Stimulated activated naive CD8-positive, alpha-beta T cell treated with anti-CD3 and anti-CD28 coated beads, Interleukin-15, Interleukin-2, amounts not matched to agents 100 ng/mL and 50 ng/mL, for 24 hours (primary cell): ENCODE measurements at regions not wholly inside any gene's neighbourhood (a gene's known extent, or its start where the extent isn't known, plus 50 kb on each side); places are given as distances from the start of the nearest gene placed in this dataset.

ENCODE experiments used
- H3K27ac Mint-ChIP-seq: one replicate; pipeline ENCODE4 v1.8.0; 2021; ENCODE audit warnings: mild to moderate bottlenecking, mixed read lengths
- H3K27me3 Mint-ChIP-seq: one replicate; pipeline ENCODE4 v1.8.0; 2021; ENCODE audit warnings: mixed read lengths
- H3K36me3 Mint-ChIP-seq: one replicate; pipeline ENCODE4 v1.8.0; 2021; ENCODE audit warnings: low read depth, mixed read lengths
- H3K4me1 Mint-ChIP-seq: one replicate; pipeline ENCODE4 v1.8.0; 2021; ENCODE audit warnings: low read depth, mixed read lengths
- H3K4me3 Mint-ChIP-seq: one replicate; pipeline ENCODE4 v1.8.0; 2021; ENCODE audit warnings: mild to moderate bottlenecking, mixed read lengths
- H3K9me3 Mint-ChIP-seq: one replicate; pipeline ENCODE4 v1.8.0; 2021; ENCODE audit warnings: mixed read lengths

DNA sequence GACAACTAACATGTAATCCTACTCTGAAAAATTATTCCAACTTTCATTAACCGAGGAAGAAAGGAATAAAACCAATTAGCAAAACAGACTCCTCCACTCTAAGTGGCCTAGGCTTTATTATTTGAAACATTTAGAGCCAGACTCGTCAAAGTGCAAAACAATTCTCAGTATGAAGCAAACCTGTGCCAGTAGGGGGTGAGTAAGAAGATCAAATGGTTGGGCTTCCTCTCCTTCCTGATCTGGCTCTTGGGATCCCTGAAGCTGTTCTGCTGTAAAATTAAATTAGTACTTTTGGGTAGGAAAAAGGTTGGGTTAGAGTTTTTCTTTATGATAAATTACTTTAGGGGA is 177.6 kb upstream of the MAN1A1 start:
- Mint-ChIP-seq H3K27me3 (peaks cover 7% of the 10 kb centered on the region), H3K4me1 (no peaks in the 10 kb centered on the region), H3K9me3 (no peaks in the 10 kb centered on the region), H3K27ac (no peak overlapping the region), H3K36me3 (no peaks in the 10 kb centered on the region), H3K4me3 (no peak overlapping the region)

DNA sequence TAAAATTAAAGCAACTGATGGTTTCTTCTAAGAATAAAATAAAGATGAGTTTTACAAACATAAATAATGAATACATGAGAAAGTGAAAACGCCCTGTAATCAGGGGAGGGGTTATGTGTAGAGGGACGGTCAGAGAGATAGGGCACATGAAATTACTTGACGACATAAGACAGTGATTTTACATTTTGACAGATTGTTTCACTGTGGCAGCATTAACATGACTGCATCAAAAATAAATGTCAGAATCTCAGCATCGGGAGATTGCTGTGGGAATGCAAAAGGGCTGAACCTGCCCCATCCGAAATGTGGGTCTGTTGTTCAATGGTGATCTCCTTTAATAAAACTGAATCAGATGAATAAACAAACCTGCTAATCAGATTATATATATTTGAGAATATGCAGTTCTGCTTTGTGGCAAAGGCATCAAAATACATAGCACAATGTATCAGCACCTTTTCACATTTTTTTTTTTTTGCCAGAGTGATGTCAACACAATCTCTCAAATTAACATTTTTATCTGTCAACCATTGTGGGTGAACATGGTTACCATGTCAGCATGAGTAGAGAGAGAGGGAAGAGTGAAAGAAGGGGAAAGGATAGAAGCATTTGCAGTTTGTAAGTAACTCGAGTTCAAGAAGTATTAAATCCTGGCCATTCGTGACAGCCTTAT is 177.1 kb upstream of the MAN1A1 start:
- Mint-ChIP-seq H3K4me3 (no peak overlapping the region), H3K27ac (no peak overlapping the region), H3K9me3 (no peaks in the 10 kb centered on the region), H3K36me3 (no peaks in the 10 kb centered on the region), H3K27me3 (peaks cover 7% of the 10 kb centered on the region), H3K4me1 (no peaks in the 10 kb centered on the region)

GRCh38 chr6:119524410-119524809 is 174.8 kb upstream of the MAN1A1 start:
- H3K4me3 Mint-ChIP-seq, result no peak overlapping the region
- no peaks in the 10 kb centered on the region for H3K4me1 Mint-ChIP-seq
- H3K36me3 Mint-ChIP-seq, result no peaks in the 10 kb centered on the region
- no peaks in the 10 kb centered on the region for H3K9me3 Mint-ChIP-seq
- H3K27me3 Mint-ChIP-seq, result no peaks in the 10 kb centered on the region
- H3K27ac Mint-ChIP-seq, result no peak overlapping the region

- Mint-ChIP-seq H3K4me1 (no peaks in the 10 kb centered on the region), H3K9me3 (no peaks in the 10 kb centered on the region), H3K27me3 (no peaks in the 10 kb centered on the region), H3K4me3 (no peak overlapping the region), H3K36me3 (no peaks in the 10 kb centered on the region), H3K27ac (no peak overlapping the region)
Measured at GRCh38 chr6:119523556-119523955, 174.0 kb upstream of the MAN1A1 start.

- Mint-ChIP-seq H3K4me3 (no peak overlapping the region), H3K27ac (no peak overlapping the region), H3K4me1 (no peaks in the 10 kb centered on the region), H3K9me3 (no peaks in the 10 kb centered on the region), H3K36me3 (no peaks in the 10 kb centered on the region), H3K27me3 (no peaks in the 10 kb centered on the region)
Measured at GRCh38 chr6:119521251-119521650, 171.7 kb upstream of the MAN1A1 start.

DNA sequence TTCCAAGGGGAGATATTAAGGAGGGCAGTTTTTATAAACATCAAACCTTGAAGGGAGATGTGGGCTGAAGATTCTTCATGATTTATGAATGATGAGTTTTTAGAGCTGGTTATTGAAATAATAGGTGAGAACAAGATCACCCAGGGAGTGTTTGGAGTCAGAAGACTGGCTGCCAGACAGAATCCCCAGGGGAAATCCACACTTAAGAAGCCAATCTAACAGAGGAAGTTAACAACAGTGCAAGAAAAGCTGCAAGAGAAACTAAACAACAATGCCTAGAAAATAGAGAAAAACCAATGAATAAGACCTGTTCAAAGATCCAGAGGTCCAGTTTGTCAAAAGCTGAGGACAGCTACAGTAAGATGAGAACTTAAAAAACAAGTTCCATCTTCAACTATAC is 167.9 kb upstream of the MAN1A1 start:
- no peaks in the 10 kb centered on the region for H3K9me3 Mint-ChIP-seq
- H3K4me3 Mint-ChIP-seq, result no peak overlapping the region
- H3K27me3 Mint-ChIP-seq, result peaks cover 3% of the 10 kb centered on the region
- H3K36me3 Mint-ChIP-seq, result no peaks in the 10 kb centered on the region
- H3K27ac Mint-ChIP-seq, result no peak overlapping the region
- no peaks in the 10 kb centered on the region for H3K4me1 Mint-ChIP-seq

- H3K4me3 Mint-ChIP-seq, result no peak overlapping the region
- H3K9me3 Mint-ChIP-seq, result no peaks in the 10 kb centered on the region
- no peak overlapping the region for H3K27ac Mint-ChIP-seq
- no peaks in the 10 kb centered on the region for H3K36me3 Mint-ChIP-seq
- peaks cover 7% of the 10 kb centered on the region for H3K27me3 Mint-ChIP-seq
- no peaks in the 10 kb centered on the region for H3K4me1 Mint-ChIP-seq
Measured at GRCh38 chr6:119514345-119514744, 164.8 kb upstream of the MAN1A1 start.

- no peak overlapping the region for H3K4me3 Mint-ChIP-seq
- H3K27ac Mint-ChIP-seq, result no peak overlapping the region
- H3K4me1 Mint-ChIP-seq, result no peaks in the 10 kb centered on the region
- H3K36me3 Mint-ChIP-seq, result no peaks in the 10 kb centered on the region
- peaks cover 7% of the 10 kb centered on the region for H3K27me3 Mint-ChIP-seq
- no peaks in the 10 kb centered on the region for H3K9me3 Mint-ChIP-seq
Measured at GRCh38 chr6:119511024-119511423, 161.5 kb upstream of the MAN1A1 start.

DNA sequence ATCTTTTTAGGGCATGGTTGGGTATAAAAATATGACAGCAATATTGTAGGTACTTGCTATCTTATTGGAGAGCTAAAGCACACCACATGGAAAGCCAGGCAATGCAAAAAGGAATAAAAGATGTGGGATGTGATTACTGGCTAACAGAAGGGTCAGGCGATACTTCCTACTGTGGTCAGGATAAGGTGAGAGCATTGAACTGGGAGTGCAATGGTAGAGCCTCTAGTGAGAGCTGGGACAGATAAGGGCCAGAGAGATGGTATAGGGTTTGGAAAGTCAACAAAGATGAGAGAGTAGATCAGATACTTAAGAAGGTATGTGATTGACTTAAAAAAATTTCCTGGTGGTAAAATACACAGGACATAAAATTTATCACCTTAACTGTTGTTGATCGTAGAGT is 160.7 kb upstream of the MAN1A1 start:
- no peaks in the 10 kb centered on the region for H3K36me3 Mint-ChIP-seq
- no peak overlapping the region for H3K27ac Mint-ChIP-seq
- H3K4me1 Mint-ChIP-seq, result no peaks in the 10 kb centered on the region
- peaks cover 4% of the 10 kb centered on the region for H3K27me3 Mint-ChIP-seq
- H3K9me3 Mint-ChIP-seq, result no peaks in the 10 kb centered on the region
- H3K4me3 Mint-ChIP-seq, result no peak overlapping the region

DNA sequence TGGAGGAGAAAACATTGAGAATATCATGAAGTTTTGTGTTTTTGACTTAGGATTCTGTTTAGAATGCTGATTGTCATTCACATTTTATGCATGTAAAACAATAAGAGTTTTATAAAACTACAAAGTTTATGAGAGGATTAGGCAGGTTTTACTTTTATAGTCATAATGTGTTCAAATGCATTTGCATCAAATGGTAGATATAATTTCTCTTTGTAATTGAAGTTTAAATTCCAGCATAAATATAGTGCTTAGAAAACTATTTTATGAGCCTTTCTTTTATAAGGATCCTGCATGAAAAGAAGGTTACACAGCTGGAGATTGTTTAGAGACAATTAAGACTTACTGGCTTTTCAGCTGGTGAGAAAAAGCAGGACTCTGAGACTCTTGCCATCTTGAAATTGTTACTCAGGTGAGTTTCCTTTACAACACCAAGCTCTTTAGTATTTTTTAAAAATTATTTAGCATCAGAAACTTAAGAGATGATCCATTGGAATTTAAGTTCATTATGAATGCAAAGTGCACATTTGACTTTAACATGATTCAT is 157.1 kb upstream of the MAN1A1 start:
- Mint-ChIP-seq H3K36me3 (no peaks in the 10 kb centered on the region), H3K4me1 (no peaks in the 10 kb centered on the region), H3K9me3 (no peaks in the 10 kb centered on the region), H3K27me3 (peaks cover 4% of the 10 kb centered on the region), H3K4me3 (no peak overlapping the region), H3K27ac (no peak overlapping the region)

DNA sequence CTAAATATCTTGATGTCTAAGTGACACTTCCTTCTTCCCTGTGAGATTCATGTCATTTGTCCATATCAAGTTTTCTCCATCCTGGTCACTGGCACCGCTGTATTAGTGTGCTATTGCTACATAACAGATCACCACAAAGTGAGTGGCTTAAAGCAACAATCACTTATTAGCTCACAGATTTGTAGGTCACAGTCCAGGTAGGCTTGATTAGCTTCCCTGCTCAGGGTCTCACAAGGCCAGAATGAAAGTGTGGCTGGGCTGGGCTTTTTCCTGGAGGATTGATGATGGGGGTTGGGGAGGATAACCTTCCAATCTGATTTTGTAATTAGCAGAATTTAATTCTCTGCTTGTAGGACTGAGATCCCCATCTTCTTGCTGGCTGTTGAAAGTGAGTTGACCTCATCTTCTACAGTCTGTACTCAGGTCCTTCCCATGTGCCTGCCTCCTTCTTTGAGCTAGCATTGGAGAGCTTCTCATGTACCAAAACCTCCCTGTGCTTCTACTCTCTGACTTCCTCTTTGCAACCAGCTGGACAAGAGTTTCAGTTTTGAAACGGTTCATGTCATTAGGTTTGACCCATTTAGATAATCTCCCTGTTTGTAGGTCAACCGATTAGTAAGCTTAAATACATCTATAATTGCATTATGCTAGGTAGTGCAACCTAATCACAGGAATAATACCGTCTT is 152.4 kb upstream of the MAN1A1 start:
- Mint-ChIP-seq H3K9me3 (no peaks in the 10 kb centered on the region), H3K27ac (no peak overlapping the region), H3K27me3 (no peaks in the 10 kb centered on the region), H3K4me1 (no peaks in the 10 kb centered on the region), H3K4me3 (no peak overlapping the region), H3K36me3 (no peaks in the 10 kb centered on the region)

- H3K4me1 Mint-ChIP-seq, result no peaks in the 10 kb centered on the region
- H3K9me3 Mint-ChIP-seq, result peaks cover 3% of the 10 kb centered on the region
- no peak overlapping the region for H3K27ac Mint-ChIP-seq
- no peaks in the 10 kb centered on the region for H3K27me3 Mint-ChIP-seq
- no peaks in the 10 kb centered on the region for H3K36me3 Mint-ChIP-seq
- no peak overlapping the region for H3K4me3 Mint-ChIP-seq
Measured at GRCh38 chr6:119499797-119500196, 150.2 kb upstream of the MAN1A1 start.

DNA sequence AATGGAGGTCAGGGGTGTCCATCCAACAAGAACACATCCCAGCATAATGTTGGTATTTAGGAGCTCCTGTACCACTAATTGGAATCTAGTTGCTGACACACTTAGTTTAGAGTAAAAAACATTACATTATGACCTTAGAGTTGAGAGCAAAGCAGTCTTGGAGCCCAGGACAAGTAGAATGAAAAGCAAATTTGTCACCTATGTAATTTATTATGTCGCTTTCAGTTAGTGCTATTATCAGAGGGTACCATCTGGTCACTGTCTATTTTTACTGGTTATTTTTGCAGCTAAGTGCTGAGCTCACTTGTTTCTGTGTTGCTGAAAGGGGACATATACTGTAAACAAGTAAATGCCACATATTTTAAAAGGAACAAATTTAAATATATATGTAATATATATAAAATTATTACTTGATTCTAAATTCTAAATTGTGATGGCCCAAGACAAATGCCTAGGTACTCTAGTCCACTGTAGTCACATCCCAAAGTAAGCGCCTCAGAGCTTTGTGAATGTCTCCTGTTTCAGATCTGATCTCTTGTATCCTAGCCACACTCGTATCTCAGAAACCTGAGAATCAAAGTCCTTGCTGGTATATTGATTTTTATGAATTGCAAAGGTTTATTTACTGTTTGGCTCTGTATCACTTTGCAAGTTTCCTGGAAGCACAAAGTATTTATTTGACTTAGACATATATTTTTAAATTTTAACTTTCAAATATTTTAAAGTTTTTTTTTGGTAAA is 148.6 kb upstream of the MAN1A1 start:
- H3K4me1 Mint-ChIP-seq, result no peaks in the 10 kb centered on the region
- H3K36me3 Mint-ChIP-seq, result no peaks in the 10 kb centered on the region
- no peak overlapping the region for H3K4me3 Mint-ChIP-seq
- H3K27ac Mint-ChIP-seq, result no peak overlapping the region
- peaks cover 3% of the 10 kb centered on the region for H3K9me3 Mint-ChIP-seq
- no peaks in the 10 kb centered on the region for H3K27me3 Mint-ChIP-seq

- no peaks in the 10 kb centered on the region for H3K36me3 Mint-ChIP-seq
- H3K4me3 Mint-ChIP-seq, result no peak overlapping the region
- no peak overlapping the region for H3K27ac Mint-ChIP-seq
- H3K9me3 Mint-ChIP-seq, result peaks cover 19% of the 10 kb centered on the region
- H3K27me3 Mint-ChIP-seq, result no peaks in the 10 kb centered on the region
- peaks cover 4% of the 10 kb centered on the region for H3K4me1 Mint-ChIP-seq
Measured at GRCh38 chr6:119495230-119495683, 145.7 kb upstream of the MAN1A1 start.

DNA sequence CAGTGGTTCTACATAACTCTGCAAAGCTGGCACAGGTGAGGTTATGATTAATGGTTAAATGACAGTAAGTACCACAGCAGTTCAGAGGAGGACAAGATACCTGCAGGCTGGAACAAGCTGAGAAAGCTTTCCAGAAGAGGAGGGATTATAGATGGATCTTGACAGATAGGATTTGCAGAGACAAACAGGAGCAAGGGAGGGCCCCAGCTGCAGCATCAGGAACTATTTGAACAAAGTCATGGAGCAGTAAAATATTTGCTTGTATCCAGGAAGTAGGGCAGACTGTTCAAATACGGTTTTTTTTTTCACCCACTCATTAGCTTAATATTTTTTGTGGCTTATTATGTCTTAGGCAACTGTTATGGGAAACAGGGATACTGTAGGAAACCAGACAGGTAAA is 144.4 kb upstream of the MAN1A1 start:
- peaks cover 22% of the 10 kb centered on the region for H3K9me3 Mint-ChIP-seq
- H3K36me3 Mint-ChIP-seq, result no peaks in the 10 kb centered on the region
- H3K4me1 Mint-ChIP-seq, result peaks cover 14% of the 10 kb centered on the region
- no peak overlapping the region for H3K4me3 Mint-ChIP-seq
- no peak overlapping the region for H3K27ac Mint-ChIP-seq
- no peaks in the 10 kb centered on the region for H3K27me3 Mint-ChIP-seq
